ENCODE measurements at regions not wholly inside any gene's neighbourhood (a gene's known extent, or its start where the extent isn't known, plus 50 kb on each side); places are given as distances from the start of the nearest gene placed in this dataset.

DNA sequence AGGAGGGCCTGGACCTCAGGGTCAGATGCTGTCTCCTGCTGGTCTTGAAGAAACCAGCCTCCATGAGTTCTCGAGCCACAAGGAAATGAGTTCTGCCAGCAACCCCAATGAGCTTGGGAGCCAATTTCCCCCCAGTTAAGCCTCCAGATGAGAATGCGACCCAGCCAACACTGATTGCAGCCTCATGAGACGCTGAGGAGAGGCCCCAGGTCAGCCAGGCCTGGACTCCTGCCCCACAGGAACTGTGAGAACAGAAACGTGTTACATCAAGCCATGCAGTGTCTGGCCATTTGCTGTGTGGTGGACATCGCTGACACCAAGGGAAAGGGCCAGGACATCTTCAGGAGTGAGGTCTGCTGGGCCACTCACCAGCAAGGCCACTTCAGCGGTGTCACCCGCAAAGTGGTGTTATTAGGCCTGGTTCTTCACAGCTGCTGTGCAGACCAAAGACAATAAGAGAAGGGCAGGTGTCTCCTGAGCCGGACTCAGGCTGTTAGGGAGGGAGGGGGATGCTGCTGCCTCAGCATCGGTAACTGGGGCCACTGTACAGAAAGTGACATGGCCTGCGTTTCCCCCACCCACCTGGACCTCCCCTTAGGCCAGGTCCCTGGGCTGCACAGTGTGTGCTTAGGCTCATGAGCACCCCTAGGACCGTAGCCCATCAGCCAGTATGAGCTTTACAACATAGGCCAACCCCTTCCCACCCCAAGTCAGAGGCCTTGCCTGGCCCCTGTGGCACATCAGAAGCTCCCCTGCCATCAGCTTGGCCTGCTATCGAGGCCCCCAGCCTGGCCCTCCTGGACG lies 272.4 kb upstream of the RTL1 start:
- DNase-seq (ENCODE audit: low spot score) (no peak), FAIRE-seq (no peak)

DNA sequence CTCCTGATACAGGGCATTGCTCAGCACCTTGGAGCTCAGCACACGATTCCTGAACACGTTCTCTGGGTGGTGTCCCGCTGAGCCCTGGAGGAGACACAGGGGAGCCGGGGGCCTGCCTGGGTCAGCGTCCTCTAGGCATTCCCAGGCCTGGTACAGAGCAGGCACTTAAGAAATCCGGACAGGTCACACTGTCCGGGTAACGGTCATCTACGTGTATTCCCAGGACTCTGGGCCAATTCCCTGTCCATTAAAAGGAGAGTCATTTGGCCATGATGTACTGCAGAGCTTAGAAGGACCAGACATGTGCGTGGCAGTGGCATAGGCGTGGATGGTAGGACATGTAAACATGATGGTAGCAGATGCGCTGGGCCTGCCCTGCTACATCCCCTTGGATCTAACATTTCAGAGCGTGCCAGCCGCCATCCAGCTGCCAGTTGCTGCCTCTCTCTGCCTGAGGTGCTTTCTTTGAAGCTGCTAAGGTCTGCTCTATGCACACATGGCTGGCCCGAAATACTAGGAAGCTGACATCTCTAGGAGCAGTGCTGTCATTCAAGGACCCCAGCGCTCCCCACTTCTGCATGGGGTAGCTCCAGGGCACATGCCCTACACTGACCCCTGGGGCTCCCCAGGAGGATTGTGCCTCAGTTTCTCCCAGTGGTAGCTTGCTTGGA lies 273.1 kb upstream of the RTL1 start:
- DNase-seq (ENCODE audit: low spot score): no peak
- no peak for FAIRE-seq

DNA sequence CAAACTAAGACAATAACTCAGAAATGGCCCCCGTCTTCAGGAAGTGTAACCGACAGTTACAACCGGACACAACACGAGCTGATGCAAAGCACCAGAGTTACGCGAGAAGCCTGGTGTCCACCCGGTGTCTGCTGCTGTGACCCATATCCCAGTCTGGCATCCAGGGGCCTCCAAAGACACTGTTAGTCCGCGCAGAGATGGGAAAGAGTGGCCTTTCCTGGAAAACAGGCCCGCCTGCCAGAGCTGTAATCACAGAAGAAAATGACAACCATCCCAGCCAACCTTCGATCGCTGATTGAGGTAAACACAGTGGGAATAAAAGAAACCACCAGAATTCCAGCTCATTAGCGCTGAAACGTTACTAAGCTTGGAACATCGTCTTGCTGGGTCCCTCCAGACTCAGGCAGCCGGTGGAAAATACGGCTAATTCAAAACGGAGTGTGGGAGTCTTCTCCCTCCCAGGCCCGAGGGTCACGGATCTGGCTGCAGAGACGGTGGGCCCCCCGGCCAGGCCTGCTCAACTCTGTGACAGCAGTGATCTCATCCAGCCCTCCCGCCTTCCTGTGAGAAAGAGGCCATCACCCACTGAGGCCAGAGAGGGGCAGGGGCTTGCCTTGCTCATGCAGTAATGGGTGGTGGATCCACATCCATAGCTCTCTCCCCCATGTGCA lies 273.9 kb upstream of the RTL1 start:
- FAIRE-seq: no peak
- no peak for DNase-seq (ENCODE audit: low spot score)

DNA sequence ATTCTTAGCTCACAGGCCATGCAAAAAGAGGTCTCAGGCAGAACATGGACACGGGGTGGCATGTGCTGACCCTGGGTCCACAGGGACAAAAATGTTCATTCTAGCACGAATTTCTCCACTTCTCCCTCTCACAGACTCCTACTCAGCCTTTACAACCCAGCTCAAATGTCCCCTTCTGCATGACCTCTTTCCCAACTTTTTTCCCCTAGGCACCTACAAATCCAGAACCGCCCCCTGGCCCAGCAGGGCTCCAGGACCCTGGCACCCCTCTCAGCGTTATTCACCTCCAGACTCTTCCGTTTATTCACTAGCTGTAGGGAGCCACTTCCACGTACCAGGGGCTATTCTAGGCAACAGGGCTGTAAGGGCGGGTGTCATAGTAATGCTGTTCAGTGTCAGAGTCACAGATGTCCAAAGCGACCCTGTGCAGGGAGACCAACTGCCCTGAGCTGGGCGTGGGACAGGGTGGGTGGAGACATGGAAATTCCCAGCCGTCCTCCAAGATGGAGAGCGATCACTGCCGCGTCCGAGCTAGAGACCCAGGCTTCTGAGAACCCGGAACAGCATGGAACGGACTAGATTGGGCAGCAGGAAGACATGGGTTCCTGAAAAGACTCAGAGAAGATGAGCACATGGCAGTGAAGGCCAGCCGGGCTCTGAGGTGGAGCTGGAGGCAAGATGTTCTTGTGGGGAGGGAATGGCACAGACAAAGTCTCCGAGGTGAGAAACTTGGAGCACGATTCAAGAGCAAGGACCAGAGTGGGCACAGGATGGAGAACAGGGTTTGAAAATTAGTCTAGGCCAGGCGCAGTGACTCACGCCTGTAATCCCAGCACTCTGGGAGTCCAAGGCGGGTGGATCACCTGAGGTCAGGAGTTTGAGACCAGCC lies 274.9 kb upstream of the RTL1 start:
- no peak for FAIRE-seq
- DNase-seq (ENCODE audit: low spot score): no peak

DNA sequence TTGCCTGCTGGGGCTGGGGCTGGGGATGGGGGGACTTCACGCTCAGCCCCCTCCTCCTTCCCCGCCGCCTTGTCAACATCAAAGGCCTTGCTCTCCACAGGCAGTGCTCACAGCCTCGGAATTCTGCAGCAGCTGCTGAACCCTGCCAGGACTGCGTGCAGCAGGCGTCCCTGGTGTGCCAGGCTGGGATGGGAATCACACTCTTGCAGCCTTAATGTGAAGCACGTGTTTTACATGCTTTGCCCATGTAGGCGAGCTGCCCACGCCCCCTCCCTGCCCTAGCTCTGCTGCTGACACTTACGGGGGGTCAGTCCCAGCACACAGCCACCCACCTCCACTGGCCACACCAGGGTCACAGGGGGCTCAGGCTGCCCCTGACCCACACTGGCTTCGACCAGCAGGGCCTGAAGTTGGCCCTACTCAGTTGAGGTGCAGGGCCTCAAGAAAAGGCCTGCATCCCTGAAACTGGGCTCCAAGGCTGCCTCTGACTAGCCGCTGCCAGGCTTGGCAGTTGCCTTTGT lies 276.2 kb upstream of the RTL1 start:
- FAIRE-seq: no peak
- no peak for DNase-seq (ENCODE audit: low spot score)

DNA sequence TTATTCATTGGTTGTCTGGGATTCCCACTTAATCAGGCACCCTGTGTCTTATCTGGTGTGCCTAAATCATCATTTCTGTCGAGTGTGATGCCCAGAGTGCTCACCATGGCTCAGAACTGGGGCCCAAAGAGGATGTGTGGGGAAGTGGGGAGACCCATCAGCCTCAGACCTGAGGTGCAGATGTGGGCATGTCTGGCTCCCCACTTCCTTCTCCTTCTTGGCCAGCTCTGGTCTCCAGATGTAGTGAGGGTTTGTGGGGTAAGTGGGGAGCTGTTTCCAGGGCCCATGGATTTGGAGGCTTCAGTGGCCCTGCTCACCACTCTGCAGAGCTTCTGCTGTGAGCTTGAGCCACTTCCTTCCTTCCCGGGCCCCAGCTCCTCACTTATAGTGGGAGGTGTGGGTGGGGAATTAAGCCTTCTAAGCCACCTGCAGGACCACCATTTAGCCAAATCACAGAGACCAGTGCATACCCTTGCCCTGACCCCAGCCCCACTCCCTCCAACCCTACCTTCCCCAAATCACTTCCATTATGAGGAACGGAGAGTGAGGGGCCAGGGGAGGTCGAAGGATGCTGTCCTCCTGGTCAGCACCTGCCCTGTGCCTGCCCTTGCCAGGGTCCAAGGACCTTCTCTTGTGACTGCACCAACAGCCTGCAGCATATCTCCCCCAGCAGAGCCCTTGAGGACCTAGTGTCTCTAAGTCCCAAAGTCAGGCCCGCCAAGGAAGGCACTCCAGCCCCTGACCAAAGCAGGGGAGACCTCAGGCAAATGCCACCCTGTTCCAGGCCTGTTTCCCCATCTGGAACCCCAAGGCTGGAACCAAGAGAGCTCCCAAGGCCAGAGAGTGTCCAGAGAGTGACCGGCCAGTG lies 278.2 kb upstream of the RTL1 start:
- DNase-seq (ENCODE audit: low spot score) (no peak), FAIRE-seq (no peak)

DNA sequence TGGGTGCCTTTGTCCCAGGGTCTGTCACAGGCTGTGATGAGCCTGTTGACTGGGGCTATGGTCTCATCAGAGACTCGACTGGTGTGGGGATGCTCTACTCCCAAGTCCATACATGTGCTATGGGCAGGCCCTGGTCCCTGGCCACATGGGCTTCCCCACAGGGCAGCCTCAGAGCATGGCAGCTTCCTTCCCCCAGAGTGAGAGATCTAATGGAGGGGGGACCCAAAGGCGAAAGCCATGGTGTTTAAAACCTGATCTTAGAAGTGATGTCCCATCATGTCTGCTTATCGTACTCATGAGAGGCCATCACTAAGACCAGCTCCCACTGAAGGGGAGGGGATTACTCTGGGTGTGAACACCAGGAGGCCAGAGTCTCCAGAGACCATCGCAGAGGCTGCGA lies 279.0 kb upstream of the RTL1 start:
- no peak for DNase-seq (ENCODE audit: low spot score)
- FAIRE-seq: no peak

DNA sequence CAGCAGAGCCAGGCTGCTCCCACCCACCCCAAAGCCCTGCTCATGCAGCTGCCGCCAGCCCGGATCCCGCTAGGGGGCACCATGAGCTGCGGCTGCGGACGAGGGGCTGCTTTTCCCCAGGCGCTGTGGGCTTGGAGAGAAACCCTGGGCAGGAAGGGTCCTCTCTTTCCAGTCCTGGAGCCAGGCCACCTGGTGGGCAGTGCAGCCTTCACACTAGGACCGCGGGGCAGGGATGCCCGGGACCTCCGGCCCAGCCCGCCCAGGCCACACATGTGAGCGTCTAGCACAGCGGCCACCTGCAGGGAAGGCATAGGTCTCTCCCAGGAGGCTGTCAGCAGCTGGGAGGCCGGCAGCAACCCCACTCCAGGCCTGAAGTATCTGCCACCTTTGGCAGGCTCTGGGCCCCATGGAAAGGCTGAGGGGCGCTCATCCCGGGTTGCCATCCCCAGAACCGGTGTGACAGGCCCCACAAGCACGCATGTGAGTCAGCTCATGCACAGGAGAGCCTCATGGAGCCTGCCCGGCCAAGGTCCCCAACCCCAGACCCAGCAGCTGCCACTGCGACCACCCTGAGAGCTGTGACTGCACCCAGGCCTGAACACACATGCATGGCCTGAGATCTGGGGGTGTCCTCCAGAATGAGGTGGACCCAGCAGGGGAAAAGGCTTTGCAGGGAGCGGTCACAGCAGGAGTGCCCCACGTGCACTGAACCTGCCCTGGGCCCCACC lies 280.0 kb upstream of the RTL1 start:
- FAIRE-seq: no peak
- no peak for DNase-seq (ENCODE audit: low spot score)

DNA sequence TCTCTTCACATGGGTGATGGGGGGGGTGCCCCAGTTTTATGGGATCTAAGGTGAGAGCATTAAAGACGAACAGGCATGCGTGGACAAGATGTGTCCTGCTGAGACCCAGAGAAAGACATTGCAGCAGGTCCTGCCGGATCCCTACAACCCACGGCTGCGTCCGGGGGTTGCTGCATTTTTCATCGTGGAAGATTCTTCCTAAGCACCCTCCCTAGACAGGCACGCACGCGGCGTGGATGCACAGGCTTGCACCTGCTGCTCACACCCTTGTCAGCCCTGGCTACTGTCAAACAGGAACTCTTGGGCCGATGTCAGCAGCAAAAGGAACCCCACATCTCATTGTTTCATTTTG lies 280.6 kb upstream of the RTL1 start:
- FAIRE-seq: no peak
- DNase-seq (ENCODE audit: low spot score): no peak

DNA sequence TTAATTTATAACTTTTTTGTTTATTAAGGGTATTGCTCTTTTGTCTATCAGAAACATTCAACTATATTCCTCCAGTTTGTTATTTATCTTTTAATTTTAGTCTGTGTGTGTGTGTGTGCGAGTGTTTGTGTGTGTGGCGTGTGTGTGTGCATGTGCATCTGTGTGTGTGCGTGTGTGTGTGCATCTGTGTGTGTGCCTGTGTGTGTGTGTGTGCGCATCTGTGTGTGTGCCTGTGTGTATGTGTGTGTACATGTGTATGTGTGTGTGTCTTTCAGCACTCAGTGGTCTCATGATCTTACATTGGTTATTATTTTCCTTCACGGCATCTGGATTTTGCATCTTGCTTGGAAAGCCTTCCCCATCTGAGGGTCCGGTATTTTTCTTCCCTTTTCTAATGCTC lies 281.1 kb upstream of the RTL1 start:
- DNase-seq (ENCODE audit: low spot score) (no peak), FAIRE-seq (no peak)

DNA sequence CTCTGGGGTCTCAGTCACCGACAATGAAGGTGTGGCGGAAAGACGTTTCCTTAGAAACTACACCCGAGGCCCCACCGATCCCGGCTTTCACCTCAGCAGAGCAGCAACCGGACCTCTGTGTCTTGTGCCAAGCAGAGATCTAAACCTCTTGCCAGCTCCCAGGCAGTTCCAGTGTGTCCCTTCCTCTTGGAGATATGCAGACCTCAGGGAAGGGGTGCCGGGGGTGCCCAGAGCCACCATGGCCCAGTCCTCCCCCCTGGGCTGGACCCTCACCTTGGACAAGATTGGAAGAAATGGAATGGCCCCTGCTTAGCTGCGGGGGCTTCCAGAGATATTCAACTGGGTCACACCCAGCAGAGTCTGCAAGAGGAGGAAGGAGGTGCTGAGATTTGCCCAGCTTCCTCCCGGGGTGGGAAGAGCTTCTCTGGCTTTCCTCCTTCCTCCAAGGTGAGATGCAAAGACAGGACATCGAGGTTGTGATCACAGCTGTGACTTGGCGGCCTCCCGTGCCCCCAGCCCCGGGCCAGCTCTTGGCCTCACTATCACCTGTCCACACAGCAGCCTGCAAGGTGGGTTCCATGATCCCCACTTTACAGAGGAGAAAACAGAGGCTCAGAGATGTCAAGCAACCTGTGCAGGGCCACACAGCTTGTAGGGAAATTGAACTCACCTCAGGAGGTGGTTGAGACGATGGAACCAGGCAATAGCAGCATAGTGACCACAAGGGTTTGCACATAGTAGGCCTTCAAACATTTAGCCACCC lies 281.7 kb upstream of the RTL1 start:
- no peak for DNase-seq (ENCODE audit: low spot score)
- no peak for FAIRE-seq

DNA sequence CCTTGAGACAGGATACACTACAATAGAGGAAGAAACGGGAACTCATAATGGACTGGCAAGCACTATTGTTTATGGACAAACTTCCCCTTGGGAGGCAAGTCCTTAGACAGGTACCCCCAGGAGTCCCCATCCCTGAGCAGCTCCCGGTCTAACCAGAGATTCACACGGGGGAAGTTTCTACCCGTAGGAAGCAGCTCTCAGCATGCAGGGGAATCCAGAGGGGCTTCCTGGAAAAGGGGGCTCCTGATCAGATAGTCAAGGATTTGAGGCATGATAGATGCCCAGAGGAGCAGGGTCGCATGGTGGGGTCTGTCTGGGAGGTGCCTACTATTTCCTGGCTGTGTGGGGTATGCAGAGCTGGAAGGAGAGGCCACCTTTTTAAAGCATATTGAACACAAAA lies 282.4 kb upstream of the RTL1 start:
- DNase-seq (ENCODE audit: low spot score) (no peak), FAIRE-seq (no peak)

DNA sequence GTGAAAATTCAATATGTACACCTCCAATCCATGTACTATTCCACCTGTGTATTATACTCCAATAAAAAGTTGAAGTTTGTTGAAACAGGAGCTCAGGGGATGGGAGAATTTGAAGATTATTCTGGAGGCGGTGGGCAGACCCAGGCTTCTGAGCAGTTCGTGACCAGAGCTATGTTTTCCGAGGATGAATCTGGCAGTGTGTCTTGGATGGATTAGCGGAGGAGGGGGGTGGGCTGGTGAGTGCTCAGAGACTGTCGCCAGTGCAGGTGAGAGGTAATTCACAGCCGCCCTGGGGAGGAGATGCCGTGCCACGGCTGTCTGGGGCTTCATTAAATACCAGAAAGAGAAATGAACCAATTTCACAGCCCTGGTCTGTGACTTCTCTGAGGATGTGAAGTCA lies 283.0 kb upstream of the RTL1 start:
- DNase-seq (ENCODE audit: low spot score) (no peak), FAIRE-seq (no peak)

DNA sequence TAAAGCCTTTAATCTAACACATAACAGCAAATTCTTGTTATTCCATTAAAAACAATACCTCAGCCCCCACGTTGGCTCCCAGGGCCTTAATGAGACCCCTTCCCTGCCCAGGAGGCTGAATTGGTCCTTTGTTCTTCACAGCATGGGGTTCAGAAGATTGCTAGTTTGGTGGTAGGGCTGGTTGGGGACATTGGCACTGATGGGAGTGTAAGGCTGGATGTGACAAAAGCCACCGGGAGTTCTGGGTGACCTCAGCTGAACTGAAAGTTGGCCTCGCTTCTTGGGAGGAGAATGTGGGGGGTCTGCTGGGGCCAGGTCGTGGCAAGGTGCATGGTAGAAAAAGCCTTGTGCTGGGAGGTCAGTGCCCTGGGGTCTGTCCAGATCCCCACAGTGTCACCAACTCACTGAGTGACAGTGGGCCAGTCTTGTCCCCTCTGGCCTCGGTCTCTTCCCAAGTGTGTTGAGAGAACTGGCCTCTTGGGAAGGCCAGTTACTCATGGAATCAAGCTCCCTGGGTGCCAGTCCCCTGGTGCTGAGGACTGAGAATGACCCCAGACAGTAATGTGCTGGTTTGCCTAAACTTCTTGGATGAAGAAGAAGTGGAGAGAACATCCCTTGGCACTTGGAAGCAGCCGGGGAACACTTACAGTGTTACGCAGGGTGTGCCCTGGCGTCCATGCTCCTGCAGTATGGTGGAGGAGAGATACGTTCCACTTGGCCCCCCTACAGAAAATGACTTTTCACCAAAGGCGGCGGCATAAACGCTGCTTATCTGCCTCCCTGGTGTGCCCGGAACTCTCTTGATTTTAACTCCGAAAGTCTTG lies 283.7 kb upstream of the RTL1 start:
- FAIRE-seq (no peak), DNase-seq (ENCODE audit: low spot score) (no peak)

DNA sequence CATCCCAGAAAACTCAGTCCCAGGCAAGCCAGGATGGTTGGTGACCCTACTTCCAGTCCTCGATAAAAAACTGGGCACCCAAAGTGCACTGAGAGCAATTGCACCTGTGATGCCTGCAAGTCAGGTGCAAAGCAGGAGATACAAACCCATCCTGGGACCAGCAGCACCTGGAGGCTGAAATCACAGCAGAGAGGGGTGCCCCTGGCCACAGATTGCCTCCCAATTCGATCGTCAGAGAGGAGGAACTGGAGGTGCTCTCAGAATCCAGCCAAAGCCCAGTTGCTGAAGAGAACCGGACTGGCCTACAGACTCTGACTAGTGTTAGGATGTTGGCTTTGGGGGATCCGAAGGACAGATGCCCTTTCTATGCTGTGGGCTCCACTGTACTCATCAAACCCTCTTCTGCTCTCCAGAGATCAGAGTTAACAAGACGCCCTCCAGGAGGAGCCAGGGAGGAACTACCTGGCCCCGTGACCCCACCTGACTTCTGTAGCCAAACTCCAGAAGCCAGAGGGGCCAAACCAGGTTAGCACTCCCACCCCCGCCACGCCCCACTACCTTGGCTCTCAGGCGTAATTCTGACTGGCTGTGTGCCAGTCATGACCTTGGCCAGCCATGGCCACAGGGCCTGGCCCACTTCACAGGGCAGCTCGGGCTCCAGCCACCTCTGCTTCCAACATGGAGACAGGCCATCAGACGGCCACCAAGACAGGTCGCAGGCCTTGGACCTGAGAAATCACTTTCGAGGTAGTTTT lies 284.5 kb upstream of the RTL1 start:
- DNase-seq (ENCODE audit: low spot score) (no peak), FAIRE-seq (no peak)

DNA sequence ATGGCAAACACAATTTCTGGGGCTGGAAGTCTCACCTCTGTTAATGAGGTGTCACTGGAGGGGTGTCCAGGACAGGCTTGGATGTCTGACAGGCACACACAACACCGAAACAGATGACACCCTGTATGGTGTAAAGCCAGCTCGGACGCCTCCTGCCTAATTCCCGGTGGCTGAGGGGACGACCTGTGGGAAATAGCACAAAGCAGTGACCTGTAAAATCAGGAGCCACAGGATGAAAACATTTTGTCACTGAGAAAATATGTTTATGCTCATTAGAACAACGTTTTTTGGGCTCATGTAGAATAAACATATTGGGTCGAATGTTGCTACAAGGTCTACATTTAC lies 285.0 kb upstream of the RTL1 start:
- no peak for FAIRE-seq

DNA sequence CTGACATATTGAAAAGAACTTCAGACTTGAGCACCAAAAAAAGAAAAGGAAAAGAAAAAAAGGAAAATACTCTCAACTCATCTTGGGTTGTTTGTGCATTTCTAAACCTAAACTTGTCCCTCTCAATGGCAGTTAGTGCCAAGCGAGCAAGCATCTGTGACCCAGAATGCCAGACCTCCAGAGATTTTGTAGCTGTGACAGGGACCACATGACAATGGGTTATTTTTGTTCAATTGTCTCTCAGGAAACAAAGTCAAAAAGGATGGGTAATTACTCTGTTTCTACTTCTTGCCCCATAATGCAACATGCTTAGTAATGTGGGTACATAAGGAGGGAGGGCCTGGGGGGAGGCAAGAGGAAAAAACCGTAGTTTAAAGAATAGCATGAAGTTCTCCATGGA lies 285.7 kb upstream of the RTL1 start:
- FAIRE-seq: no peak
- no peak for DNase-seq (ENCODE audit: low spot score)

More for the DNA sequence above, 285.0 kb upstream of the RTL1 start:
- DNase-seq (ENCODE audit: low spot score): no peak
